Kidney (tissue), 13 donors: ENCODE measurements at regions not wholly inside any gene's neighbourhood (a gene's known extent, or its start where the extent isn't known, plus 50 kb on each side); places are given as distances from the start of the nearest gene placed in this dataset.
"Not testable (repeated sequence)": the region's sequence is repeated elsewhere in the genome, so short reads cannot be mapped to it uniquely, and the experiment has no call there.

ENCODE experiments used
- DNase-seq, 5 donors: peaks; one replicate each; pipeline ENCODE4 v3.0.0-alpha.2; 2013 to 2020
- FAIRE-seq: peaks from 2 replicates; lab custom pipeline; 2012; peaks lifted over from hg19 to GRCh38; lab: Jason Lieb, UNC
- H3K27ac ChIP-seq, 2 donors: one replicate each; pipeline ENCODE4 v1.7.0; 2013; ENCODE audit warnings: low read depth in 2 of 2, low read length in 2 of 2, inconsistent platforms in 1 of 2
- H3K27me3 ChIP-seq: one replicate; pipeline ENCODE4 v1.7.1; 2013; ENCODE audit warnings: low read length, inconsistent platforms; ENCODE audit not compliant: control insufficient read depth, insufficient read depth
- H3K36me3 ChIP-seq, 3 donors: one replicate each; pipeline versions ENCODE4 v1.7.0 to v1.7.1; 2013; ENCODE audit warnings: low read length in 3 of 3, control low read depth in 1 of 3, inconsistent platforms in 1 of 3; ENCODE audit not compliant: insufficient read depth in 3 of 3, control insufficient read depth in 2 of 3
- H3K4me1 ChIP-seq, 3 donors: one replicate each; pipeline versions ENCODE4 v1.7.0 to v1.7.1; 2013; ENCODE audit warnings: low read length in 3 of 3, inconsistent platforms in 1 of 3, low read depth in 1 of 3; ENCODE audit not compliant: control insufficient read depth in 2 of 3, insufficient read depth in 2 of 3
- H3K4me3 ChIP-seq, 3 donors: one replicate each; pipeline versions ENCODE4 v1.7.0 to v1.8.1; 2013; ENCODE audit warnings: low read length in 3 of 3, control low read depth in 1 of 3, inconsistent platforms in 1 of 3
- H3K9ac ChIP-seq, 3 donors: one replicate each; pipeline versions ENCODE4 v1.7.0 to v1.7.1; 2013; ENCODE audit warnings: low read length in 3 of 3, control low read depth in 1 of 3, inconsistent platforms in 1 of 3
- H3K9me3 ChIP-seq, 3 donors: one replicate each; pipeline versions ENCODE4 v1.7.0 to v1.7.1; 2013; ENCODE audit warnings: low read length in 3 of 3, control low read depth in 1 of 3, inconsistent platforms in 1 of 3; ENCODE audit not compliant: control insufficient read depth in 2 of 3, insufficient read depth in 1 of 3
- CTCF ChIP-seq: IDR thresholded peaks from 3 replicates; pipeline ENCODE4 v1.5.1; 2012; ENCODE audit warnings: mild to moderate bottlenecking, moderate library complexity, borderline replicate concordance; ENCODE audit not compliant: insufficient read depth; ENCODE audit errors: extremely low read depth
- intact Hi-C: fragments of 100-400 bp; cut with DNase I; formaldehyde crosslinking; loops from one replicate; pipeline ENCODE4 v1.11.1; 2022
- donor health status: control.
- donor health status: control.
- donor health status: control.
- donor health status: control.
- donor health status: control.
- donor health status: DM: yes; HTN: yes; CAD: no.
- donor health status: Normal renal cell carcinoma (clear cell type).

- intact Hi-C loops: no loop called here
- no peak overlapping the region for H3K4me3 ChIP-seq
- FAIRE-seq: no peak
- DNase-seq: no peak
- no peaks in the 10 kb centered on the region for H3K36me3 ChIP-seq
- no peak overlapping the region for H3K9ac ChIP-seq
- no peaks in the 10 kb centered on the region for H3K27me3 ChIP-seq
- H3K4me1 ChIP-seq: no peaks in the 10 kb centered on the region
- H3K9me3 ChIP-seq: peaks cover 0 to 3% (median 2%) of the 10 kb centered on the region in 3 donors
- no peak for TF ChIP-seq CTCF
- H3K27ac ChIP-seq: no peak overlapping the region
Observed at GRCh38 chr16:55018881-55019280, 88.2 kb downstream of the IRX5 start.

- Histone ChIP-seq H3K4me1 (no peaks in the 10 kb centered on the region), H3K27me3 (no peaks in the 10 kb centered on the region), H3K9me3 (peaks cover 0 to 3% (median 2%) of the 10 kb centered on the region in 3 donors), H3K27ac (no peak overlapping the region), H3K4me3 (peak overlapping the region in 1 of 3 donors; percentile 4), H3K36me3 (no peaks in the 10 kb centered on the region), H3K9ac (no peak overlapping the region)
- intact Hi-C loops: no loop called here
- FAIRE-seq (no peak), DNase-seq (no peak)
- no peak for TF ChIP-seq CTCF
Observed at GRCh38 chr16:55019419-55020131, 88.9 kb downstream of the IRX5 start.

- no peak overlapping the region for H3K4me3 ChIP-seq
- H3K4me1 ChIP-seq: no peaks in the 10 kb centered on the region
- peaks cover 0 to 3% (median 2%) of the 10 kb centered on the region in 3 donors for H3K9me3 ChIP-seq
- H3K27ac ChIP-seq: no peak overlapping the region
- no peaks in the 10 kb centered on the region for H3K27me3 ChIP-seq
- no peak for TF ChIP-seq CTCF
- no peaks in the 10 kb centered on the region for H3K36me3 ChIP-seq
- intact Hi-C loops: no loop called here
- H3K9ac ChIP-seq: no peak overlapping the region
- no peak for FAIRE-seq
- no peak for DNase-seq
Observed at GRCh38 chr16:55021595-55022475, 91.2 kb downstream of the IRX5 start.

GRCh38 chr16:55027260-55027659 is 96.6 kb downstream of the IRX5 start:
- H3K27ac ChIP-seq, DNase-seq, H3K27me3 ChIP-seq, H3K9ac ChIP-seq, H3K36me3 ChIP-seq, H3K9me3 ChIP-seq, intact Hi-C loops, FAIRE-seq, H3K4me3 ChIP-seq, H3K4me1 ChIP-seq: not testable (repeated sequence)
